HCEC 1CT (cell line): ENCODE measurements at regions not wholly inside any gene's neighbourhood (a gene's known extent, or its start where the extent isn't known, plus 50 kb on each side); places are given as distances from the start of the nearest gene placed in this dataset.
"Not testable (repeated sequence)": the region's sequence is repeated elsewhere in the genome, so short reads cannot be mapped to it uniquely, and the experiment has no call there.

Experiments used
- DNase-seq: peaks from one replicate; pipeline ENCODE4 v3.0.0-alpha.2; 2017

DNA sequence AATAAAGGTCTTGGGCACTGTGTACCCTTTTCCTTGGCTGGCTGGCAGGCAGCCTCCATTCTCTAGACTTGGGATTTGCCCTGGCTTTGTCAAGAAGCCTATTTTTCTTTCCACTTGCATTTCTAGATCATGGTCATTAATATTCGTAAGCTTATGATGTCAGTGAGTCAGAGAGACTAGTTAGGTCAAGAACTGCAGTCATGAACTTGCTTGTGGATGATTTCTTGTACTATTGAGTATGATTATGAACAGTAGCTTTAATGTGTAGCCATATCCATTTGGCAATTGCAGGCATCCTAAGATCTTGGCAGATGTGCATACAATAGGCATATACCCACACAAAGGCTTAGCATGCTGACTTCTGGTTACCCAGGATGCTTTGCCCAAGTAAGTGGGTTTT, 186.8 kb upstream of the CLINT1 start:
- no peak for DNase-seq

DNA sequence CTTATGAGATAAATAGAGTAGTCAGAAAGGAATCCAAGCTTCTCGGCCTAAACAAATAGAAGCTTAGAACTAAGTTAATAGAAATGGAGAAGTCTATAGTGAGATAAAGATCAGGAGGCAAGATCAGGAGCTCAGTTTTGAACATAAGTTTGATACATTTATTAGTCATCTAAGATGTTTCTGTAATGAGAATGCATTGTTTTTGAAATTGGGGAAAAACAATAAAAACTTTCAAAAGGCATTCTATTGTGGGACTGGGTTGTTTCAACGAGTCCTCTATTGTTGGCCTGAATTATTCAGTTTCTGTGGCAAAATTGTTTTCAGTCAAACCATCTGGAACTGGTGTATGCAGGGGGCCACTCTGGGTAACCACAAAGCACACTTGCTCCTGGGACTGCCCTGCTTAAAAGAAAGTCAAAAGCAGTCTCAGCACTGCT, 181.0 kb upstream of the CLINT1 start:
- DNase-seq = no peak

DNA sequence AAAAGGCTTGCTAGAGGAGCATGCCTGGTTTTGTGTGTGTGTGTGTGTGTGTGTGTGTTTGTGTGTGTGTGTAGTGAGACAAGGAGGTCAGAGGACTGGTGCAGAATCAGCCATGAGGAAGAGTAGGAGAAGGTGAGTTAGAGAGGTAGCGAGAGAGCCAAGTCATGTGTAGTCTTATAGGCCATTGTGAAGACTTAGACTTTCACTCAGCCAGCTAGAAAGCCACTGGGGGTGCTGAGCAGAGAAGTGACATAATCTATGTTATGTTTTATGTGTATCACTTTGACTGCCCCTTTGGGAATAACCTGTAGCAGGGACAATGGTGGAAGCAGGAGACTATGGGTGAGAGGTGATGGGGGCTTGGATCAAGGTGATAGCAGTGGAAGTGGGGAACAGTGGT, 180.5 kb upstream of the CLINT1 start:
- no peak for DNase-seq

GRCh38 chr5:158036983-158037595, 178.1 kb upstream of the CLINT1 start:
- not testable (repeated sequence) for DNase-seq

- not testable (repeated sequence) for DNase-seq
These were observed 175.6 kb upstream of the CLINT1 start for GRCh38 chr5:158034586-158034985.

DNA sequence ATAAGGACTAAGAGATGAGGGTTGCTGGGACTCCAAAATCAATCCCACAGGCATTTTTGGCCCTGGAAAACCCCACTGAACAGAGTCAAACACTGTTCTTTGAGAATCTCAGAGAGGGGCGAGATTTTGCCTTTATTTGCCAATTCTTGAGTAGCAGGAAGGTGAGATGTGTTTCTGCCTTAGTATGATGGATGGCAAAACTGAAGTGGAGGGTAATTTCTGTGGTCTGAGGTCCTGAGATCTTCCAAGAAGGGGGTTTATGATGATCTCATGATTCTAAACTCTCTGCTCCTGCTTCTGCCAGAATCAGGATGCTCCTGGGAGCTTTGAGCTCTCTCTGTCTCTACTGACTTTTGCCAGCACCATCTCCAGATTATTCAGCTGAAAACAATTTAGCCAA, 174.8 kb upstream of the CLINT1 start:
- no peak for DNase-seq

DNA sequence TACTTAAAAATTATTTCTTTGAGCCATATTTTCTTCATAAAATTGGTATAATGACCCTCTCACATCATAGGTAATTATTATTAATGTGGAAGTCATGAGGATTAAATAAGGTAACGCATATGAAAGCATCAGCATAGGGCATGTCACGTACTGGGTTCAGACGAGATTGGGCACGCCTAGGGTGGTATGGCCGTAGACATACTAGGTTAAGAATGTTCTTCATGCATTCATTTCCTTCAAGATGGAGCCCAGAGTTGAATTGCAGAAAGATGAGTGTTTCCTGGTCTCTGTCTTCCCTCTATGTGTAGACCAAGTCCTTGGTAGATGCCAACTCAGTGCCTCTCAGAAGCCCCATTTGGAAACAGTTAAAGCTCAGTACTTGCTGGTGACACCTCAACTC, 174.1 kb upstream of the CLINT1 start:
- DNase-seq = no peak

DNA sequence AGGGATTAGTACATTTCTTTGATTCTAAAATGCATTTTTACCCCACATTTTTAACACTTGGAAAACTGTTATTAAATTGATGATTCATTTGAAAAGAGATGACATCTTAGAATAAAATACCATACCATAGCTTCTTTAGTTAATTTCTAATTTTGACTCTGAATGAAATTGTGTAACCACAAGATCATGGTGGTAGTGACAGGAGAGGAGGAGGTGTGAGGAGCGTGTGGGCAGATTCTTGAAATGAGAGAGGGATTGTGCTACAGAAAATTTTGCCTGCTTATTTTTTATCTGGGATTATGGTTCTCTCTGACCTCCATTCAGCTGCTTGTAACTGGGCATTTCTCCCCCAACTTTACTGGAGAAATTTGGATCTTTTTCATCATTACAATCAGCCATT, 173.3 kb upstream of the CLINT1 start:
- DNase-seq = no peak

GRCh38 chr5:158027806-158028775, 169.1 kb upstream of the CLINT1 start:
- DNase-seq = no peak

GRCh38 chr5:158026304-158027031, 167.5 kb upstream of the CLINT1 start:
- peak; percentile 6 for DNase-seq

- peak; percentile 19 for DNase-seq
These were observed 164.3 kb upstream of the CLINT1 start for GRCh38 chr5:158023266-158023665.

GRCh38 chr5:158022837-158023236, 163.9 kb upstream of the CLINT1 start:
- DNase-seq = no peak

GRCh38 chr5:158022393-158022792, 163.4 kb upstream of the CLINT1 start:
- DNase-seq = no peak

- DNase-seq = no peak
These were observed 161.8 kb upstream of the CLINT1 start for GRCh38 chr5:158020555-158021418.

- DNase-seq = no peak
These were observed 158.5 kb upstream of the CLINT1 start for GRCh38 chr5:158017469-158017868.

- no peak for DNase-seq
These were observed 155.4 kb upstream of the CLINT1 start for GRCh38 chr5:158014372-158014771.

GRCh38 chr5:158013939-158014338, 155.0 kb upstream of the CLINT1 start:
- peak; percentile 36 for DNase-seq

- DNase-seq = no peak
These were observed 154.4 kb upstream of the CLINT1 start for GRCh38 chr5:158013303-158013702.

DNA sequence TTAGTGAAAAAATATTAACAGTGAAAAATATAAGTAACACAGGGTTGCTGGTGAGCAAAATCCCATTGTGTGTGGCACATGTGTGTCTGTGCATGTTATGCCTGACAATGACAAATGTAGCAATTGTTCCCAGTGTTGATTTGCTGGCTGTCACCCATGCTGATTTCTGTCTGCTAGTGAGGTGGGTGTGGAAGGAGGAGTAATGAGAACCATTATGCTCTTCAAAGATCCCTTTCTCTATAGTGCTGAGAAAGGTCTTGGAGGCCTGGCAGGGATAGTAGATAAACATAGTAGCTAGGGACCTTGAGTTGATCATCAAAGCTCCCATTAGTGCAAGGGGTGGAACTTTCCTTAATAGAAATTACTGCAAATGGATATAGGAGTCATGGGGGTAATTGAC, 152.5 kb upstream of the CLINT1 start:
- DNase-seq = no peak

GRCh38 chr5:158010831-158011230, 151.9 kb upstream of the CLINT1 start:
- no peak for DNase-seq

DNA sequence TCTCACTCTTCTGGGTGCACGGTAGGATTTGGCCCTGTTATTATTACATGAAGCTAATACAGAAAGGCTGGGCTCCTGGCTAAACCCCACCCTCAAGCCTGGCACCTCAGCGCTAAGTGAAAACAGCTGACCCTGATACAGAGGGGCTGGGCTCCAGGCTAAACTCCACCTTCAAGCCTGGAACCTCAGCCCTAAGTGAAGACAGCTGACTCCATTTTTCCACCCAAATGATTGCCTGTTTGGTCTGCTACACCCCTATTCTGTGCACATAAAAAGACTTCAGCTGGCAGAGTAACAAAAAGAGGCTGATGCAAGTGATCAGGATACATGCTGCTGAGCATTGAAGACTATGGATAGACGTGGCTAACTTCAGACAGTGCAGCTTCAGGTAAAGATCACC, 148.4 kb upstream of the CLINT1 start:
- no peak for DNase-seq

DNA sequence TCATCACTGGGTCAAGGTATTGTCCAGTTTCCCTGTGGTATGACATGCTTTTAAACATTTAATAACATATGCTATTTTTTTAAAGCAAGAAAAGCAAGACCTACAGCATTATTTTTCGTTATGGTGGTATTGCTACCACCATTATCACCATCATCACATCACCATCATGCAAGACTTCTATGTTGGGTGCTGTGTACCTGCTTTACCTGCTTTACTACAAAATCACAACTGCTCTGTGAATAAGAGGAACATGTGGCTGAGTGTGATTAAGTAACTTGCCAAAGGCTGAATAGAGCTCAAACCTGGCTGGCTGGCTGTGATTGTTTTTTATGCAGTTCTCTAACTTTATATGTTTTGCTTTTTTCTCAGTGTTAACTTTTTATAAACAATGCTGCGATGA, 140.8 kb upstream of the CLINT1 start:
- DNase-seq = no peak
